UCSD-AML1 (cell line): ENCODE measurements at regions not wholly inside any gene's neighbourhood (a gene's known extent, or its start where the extent isn't known, plus 50 kb on each side); places are given as distances from the start of the nearest gene placed in this dataset.
"Not testable (repeated sequence)": the region's sequence is repeated elsewhere in the genome, so short reads cannot be mapped to it uniquely, and the experiment has no call there.

ENCODE experiments used
- DNase-seq: peaks from one replicate; lab custom pipeline; 2025; ENCODE audit not compliant: unreplicated experiment; lab: John Stamatoyannopoulos, UW

GRCh38 chr15:69876064-69876940, 221.4 kb downstream of the TLE3 start:
- no peak for DNase-seq

- not testable (repeated sequence) for DNase-seq
Measured at GRCh38 chr15:69879963-69880362, 217.8 kb downstream of the TLE3 start.

DNA sequence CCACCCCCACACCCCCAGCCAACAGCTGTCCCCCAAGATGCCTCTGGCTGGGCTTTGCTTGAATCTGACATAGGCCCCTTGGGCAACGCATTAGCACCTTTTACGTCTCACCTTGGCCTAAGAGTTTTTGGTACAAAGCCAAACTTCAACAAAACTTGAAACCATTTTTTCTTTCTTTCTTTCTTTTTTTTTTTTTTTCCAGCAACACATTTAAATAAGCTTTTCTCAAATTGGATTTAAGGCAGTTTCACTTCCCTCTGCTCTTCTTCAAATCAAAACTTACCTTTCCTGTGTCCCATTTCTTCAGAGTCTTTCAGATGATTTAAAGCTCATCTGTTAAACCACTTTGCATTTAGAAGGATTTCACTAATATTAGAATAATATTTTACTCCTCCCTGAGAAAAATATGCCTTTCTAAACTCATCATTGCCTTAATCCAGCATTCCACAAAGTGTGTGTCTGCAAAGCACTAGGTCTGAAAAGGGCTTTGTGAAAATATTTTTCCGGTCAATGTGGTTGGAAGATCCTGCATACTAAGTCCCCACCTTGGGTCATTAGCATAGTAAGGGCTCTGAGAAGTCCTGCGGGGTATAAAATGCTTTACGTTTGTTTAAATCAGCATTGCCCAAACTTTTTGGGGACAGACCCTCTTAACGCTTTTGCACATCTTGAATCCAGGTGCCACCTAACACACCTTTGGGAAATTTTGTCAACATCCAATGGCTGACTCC, 217.0 kb downstream of the TLE3 start:
- DNase-seq: no peak

DNA sequence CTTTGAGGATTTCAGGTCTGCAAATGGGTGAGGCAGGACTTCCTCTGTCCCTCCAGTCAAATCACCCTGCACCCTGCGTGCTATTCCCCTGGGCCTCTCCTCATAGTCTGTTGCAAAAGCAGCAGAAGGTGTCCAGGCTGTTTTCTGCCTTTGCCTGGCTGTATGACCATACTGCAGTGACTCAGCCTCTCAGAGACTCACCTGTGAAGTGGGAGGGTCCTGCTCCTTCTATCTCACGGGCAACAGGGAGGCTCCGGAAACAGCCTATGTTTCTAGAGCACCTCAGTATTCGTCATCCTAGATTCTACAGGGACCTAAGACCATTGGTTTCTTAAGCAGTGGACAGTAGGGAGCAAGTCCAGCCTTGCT, 216.4 kb downstream of the TLE3 start:
- DNase-seq: no peak

DNA sequence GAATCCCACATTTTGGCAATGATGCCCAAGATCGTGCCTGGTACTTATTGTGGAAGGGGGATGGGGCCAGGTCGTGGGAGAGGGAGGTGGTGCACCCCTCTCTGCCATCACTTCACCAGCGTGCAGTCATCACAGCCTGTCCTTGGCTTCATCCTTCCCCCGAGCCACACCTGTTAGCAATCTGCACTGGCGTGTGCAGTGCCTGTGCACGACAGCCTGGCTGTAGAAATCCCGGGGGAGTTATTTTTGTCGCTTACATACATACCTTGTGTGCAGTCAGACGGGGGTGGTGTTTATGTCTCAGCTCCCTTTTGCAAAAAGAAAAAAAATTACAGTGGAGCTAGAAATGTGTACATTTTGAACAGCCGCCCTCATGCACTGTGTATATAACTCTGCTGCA, 216.0 kb downstream of the TLE3 start:
- DNase-seq: no peak

DNA sequence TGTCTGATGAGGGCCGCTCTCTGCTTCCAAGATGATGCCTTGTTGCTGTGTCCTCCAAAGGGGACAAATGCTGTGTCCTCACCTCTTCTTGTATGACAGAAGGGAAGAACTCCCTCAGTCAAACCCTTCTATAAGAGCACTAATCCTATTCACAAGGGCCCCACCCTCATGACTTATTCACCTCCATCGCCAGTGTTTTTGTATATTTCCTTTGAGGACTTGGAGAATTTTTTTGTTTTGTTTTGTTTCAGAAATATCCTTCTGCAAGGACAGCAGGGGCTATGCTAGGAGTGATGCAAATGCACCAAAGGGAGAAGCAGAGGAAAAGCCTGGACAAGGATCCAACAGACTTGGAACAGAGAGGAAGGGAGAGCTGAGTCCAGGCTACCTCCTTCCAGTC, 214.4 kb downstream of the TLE3 start:
- DNase-seq: no peak

GRCh38 chr15:69885173-69885955, 212.4 kb downstream of the TLE3 start:
- no peak for DNase-seq

- no peak for DNase-seq
Measured at GRCh38 chr15:69887009-69887408, 210.7 kb downstream of the TLE3 start.

- no peak for DNase-seq
Measured at GRCh38 chr15:69887553-69887952, 210.2 kb downstream of the TLE3 start.

DNA sequence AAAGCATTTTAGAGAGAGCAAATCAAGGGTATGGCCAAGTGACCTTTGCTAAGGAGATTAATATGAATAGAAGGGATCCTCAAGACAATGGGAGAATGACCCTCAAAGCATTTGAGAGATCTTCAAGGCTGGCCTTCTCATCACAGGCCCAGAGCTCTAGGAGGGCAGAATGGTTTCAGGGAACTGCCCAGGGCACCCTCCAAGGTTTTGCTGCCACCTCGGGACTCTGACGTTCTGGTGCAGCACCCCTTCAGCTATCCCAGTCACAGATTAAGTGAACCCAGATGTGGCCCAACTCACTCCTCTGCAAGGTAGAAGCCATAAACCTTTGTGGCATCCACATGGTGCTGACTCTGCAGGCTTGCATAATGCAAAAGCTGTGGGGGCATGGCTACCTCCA, 209.3 kb downstream of the TLE3 start:
- DNase-seq: no peak

GRCh38 chr15:69891070-69891536, 206.6 kb downstream of the TLE3 start:
- no peak for DNase-seq

GRCh38 chr15:69891606-69892005, 206.1 kb downstream of the TLE3 start:
- DNase-seq: no peak

- DNase-seq: no peak
Measured at GRCh38 chr15:69892351-69892750, 205.4 kb downstream of the TLE3 start.

DNA sequence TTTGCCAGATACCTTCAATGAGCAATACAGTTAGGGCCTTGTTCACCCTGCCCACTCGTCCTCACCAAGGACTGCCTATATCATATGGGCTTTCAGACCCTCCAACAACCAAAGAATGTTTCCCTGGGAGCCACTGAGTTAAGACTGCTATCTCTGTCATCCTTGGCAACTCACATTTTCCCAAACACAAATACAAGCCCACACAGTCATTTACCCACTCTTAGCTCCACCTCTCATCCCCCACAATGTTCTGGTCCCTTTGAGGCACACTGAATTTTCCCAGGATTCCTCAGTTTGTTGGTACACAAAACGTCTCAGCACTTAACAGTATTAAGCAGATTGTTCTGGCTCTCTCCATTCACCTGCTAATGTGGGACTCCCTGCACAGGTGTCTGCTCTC, 204.6 kb downstream of the TLE3 start:
- no peak for DNase-seq

GRCh38 chr15:69893863-69894262, 203.9 kb downstream of the TLE3 start:
- DNase-seq: no peak

DNA sequence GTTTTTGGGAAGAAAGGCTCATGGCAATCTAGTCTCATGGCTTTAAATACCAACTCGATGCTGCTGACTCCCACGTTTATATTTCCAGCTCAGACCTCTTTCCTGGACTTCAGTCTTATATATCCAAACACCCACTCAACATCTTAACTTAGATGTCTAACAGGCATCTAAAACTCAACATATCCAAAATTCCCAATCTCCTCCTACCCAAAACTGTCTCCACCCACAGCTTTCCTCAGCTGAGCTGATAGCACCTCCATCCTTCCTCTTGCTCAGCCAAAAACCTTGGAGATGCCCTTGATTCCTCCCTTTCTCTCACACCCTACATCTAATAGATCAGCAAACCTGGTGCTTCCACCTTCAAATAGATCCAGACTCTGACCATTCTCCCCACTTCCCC, 202.5 kb downstream of the TLE3 start:
- no peak for DNase-seq

DNA sequence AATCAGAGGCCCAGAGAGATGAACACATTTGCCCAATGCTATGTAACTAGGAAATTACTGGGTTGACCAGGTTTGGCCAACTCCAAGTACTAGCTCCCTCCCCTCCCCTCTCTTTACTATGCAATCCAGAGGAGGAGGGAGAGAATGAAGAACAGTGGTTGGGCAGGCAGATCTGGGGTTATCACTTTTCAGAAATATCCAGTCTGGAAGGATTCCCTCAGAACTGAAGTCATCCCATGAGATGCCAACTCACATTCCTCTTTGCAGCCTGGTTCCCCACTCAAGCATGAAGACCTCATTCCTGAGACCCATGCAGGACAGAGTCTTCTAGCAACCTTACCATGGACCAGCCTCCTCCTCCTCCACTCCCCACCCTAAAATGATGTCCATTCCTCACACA, 201.1 kb downstream of the TLE3 start:
- DNase-seq: no peak

DNA sequence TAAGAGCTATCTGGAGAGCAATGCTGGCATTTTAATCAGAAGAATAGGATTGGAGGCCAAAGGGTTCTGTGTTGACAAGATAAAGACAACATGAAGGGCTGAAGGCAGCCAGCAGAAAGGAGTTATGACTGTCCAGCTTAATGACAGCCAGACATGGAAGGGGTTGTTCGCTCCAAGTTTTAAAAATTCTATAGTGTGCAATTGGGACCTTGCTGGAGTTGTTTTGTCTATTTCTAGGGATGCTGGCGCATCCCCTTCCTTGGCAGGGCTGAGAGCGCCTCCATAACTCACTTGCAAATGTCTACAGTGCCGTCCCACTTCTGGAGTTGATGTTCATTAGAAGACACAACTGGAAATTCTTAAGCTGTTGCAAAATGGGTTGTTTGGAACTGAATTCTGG, 200.7 kb downstream of the TLE3 start:
- no peak for DNase-seq

GRCh38 chr15:69897471-69898237, 200.1 kb downstream of the TLE3 start:
- DNase-seq: no peak

- DNase-seq: no peak
Measured at GRCh38 chr15:69898243-69898642, 199.5 kb downstream of the TLE3 start.
